RKO (cell line): ENCODE measurements at regions not wholly inside any gene's neighbourhood (a gene's known extent, or its start where the extent isn't known, plus 50 kb on each side); places are given as distances from the start of the nearest gene placed in this dataset.
"Not testable (repeated sequence)": the region's sequence is repeated elsewhere in the genome, so short reads cannot be mapped to it uniquely, and the experiment has no call there.

Experiments used
- DNase-seq: peaks from one replicate; pipeline ENCODE4 v3.0.0-alpha.2; 2016; ENCODE audit warnings: low spot score

GRCh38 chr11:70592641-70593165 is 194.4 kb downstream of the CTTN start:
- DNase-seq, result no peak

- no peak for DNase-seq
Measured at GRCh38 chr11:70593446-70593983, 195.2 kb downstream of the CTTN start.

- no peak for DNase-seq
Measured at GRCh38 chr11:70594031-70594430, 195.7 kb downstream of the CTTN start.

- DNase-seq, result no peak
Measured at GRCh38 chr11:70594606-70595005, 196.3 kb downstream of the CTTN start.

- DNase-seq, result no peak
Measured at GRCh38 chr11:70595016-70595415, 196.7 kb downstream of the CTTN start.

GRCh38 chr11:70595452-70595851 is 197.1 kb downstream of the CTTN start:
- DNase-seq, result no peak

- DNase-seq, result no peak
Measured at GRCh38 chr11:70596091-70596490, 197.8 kb downstream of the CTTN start.

- DNase-seq, result no peak
Measured at GRCh38 chr11:70597006-70597555, 198.8 kb downstream of the CTTN start.

GRCh38 chr11:70597751-70598625 is 199.7 kb downstream of the CTTN start:
- DNase-seq, result no peak

- not testable (repeated sequence) for DNase-seq
Measured at GRCh38 chr11:70600911-70601415, 202.6 kb downstream of the CTTN start.

GRCh38 chr11:70601861-70602538 is 203.7 kb downstream of the CTTN start:
- no peak for DNase-seq

GRCh38 chr11:70603114-70603755 is 204.9 kb downstream of the CTTN start:
- DNase-seq, result no peak

- no peak for DNase-seq
Measured at GRCh38 chr11:70603756-70604211, 205.5 kb downstream of the CTTN start.

GRCh38 chr11:70604221-70604620 is 205.9 kb downstream of the CTTN start:
- DNase-seq, result no peak

- DNase-seq, result no peak
Measured at GRCh38 chr11:70604630-70605467, 206.5 kb downstream of the CTTN start.

- DNase-seq, result no peak
Measured at GRCh38 chr11:70605468-70605815, 207.1 kb downstream of the CTTN start.

GRCh38 chr11:70605846-70606245 is 207.5 kb downstream of the CTTN start:
- DNase-seq, result no peak

GRCh38 chr11:70606248-70606950 is 208.1 kb downstream of the CTTN start:
- no peak for DNase-seq

- DNase-seq, result no peak
Measured at GRCh38 chr11:70606951-70607330, 208.6 kb downstream of the CTTN start.

- no peak for DNase-seq
Measured at GRCh38 chr11:70607561-70607960, 209.2 kb downstream of the CTTN start.
